OCI-LY1 (cell line): ENCODE measurements at regions not wholly inside any gene's neighbourhood (a gene's known extent, or its start where the extent isn't known, plus 50 kb on each side); places are given as distances from the start of the nearest gene placed in this dataset.

ENCODE experiments used
- CTCF ChIP-seq: fragments of 200-600 bp; sonication (generic), shearing (Covaris generic); IDR thresholded peaks from 2 replicates; pipeline ENCODE4 v1.5.1; 2017; ENCODE audit warnings: mild to moderate bottlenecking, antibody characterized with exemption, low read length, moderate library complexity, mixed read lengths
- EZH2 ChIP-seq: fragments of 200-600 bp; sonication (generic), shearing (Covaris generic); IDR thresholded peaks from 2 replicates; pipeline ENCODE4 v1.8.0; 2017; ENCODE audit warnings: borderline replicate concordance, mixed run types, mild to moderate bottlenecking, antibody characterized with exemption, low read length, moderate library complexity, mixed read lengths

DNA sequence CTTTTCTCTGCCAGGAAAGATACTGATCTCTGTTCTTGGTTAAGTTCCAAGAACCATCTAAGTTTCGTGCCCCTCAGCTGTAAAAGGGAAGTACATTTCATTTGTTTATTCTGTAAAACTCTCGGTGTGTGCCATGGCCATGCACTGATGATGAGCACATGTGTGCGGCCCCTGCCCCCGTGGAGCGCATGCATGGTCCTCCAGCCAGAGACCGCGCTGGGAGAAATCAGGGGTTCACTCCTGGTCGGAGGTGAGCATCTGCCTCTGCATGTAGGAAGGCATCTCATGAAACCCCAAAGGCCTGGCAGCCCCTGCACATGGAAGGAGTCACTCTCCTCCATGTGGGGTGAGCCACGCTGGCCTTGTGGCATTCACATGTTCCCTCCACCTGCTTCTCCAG lies 102.5 kb upstream of the RTL1 start:
- TF ChIP-seq CTCF = no peak
- TF ChIP-seq EZH2 = no peak
